ENCODE measurements at regions not wholly inside any gene's neighbourhood (a gene's known extent, or its start where the extent isn't known, plus 50 kb on each side); places are given as distances from the start of the nearest gene placed in this dataset.

GRCh38 chr1:162943622-162944021 lies 82.6 kb upstream of the CCDC190 start:
- TF ChIP-seq CTCF (IDR thresholded peaks at IDR 0.05) (no peak), POLR2AphosphoS5 (IDR thresholded peaks at IDR 0.05) (no peak), EP300 (IDR thresholded peaks at IDR 0.05; ENCODE audit: low read depth) (no peak), POLR2A (IDR thresholded peaks at IDR 0.05) (no peak)

All from transverse colon (tissue), 4 donors.